SK-N-SH treated with all-trans-retinoic acid at 6 μM for 48 hours (cell line): ENCODE measurements at regions not wholly inside any gene's neighbourhood (a gene's known extent, or its start where the extent isn't known, plus 50 kb on each side); places are given as distances from the start of the nearest gene placed in this dataset.

Experiments
- ATAC-seq: fragments of 200-7000 bp; cut with Tn5 transposase; 3 replicates; pipeline ENCODE4 v1.9.1; 2020; ENCODE audit warnings: mild to moderate bottlenecking, moderate library complexity
- ARNTL ChIP-seq: fragments of 450-650 bp; formaldehyde crosslinking; IDR thresholded peaks from 2 replicates; pipeline ENCODE4 v1.5.0; 2020; ENCODE audit warnings: low read depth, mild to moderate bottlenecking, moderate library complexity, borderline replicate concordance
- BACH2 ChIP-seq: fragments of 250-450 bp; sonication (Bioruptor Pico); IDR thresholded peaks from 2 replicates; pipeline ENCODE4 v1.9.0; 2021; ENCODE audit warnings: mild to moderate bottlenecking, borderline replicate concordance
- CSDC2 ChIP-seq: fragments of 250-450 bp; sonication (Bioruptor Pico); IDR thresholded peaks from 2 replicates; pipeline ENCODE4 v1.5.0; 2020; ENCODE audit warnings: mild to moderate bottlenecking, moderate library complexity
- ISL1 ChIP-seq: fragments of 250-450 bp; sonication (Bioruptor Pico); IDR thresholded peaks from 2 replicates; pipeline ENCODE4 v2.1.2; 2022; ENCODE audit warnings: mild to moderate bottlenecking, moderate library complexity
- OSR1 ChIP-seq: fragments of 250-450 bp; sonication (Bioruptor Pico); IDR thresholded peaks from 2 replicates; pipeline ENCODE4 v1.8.0; 2022; ENCODE audit warnings: moderate library complexity, mild to moderate bottlenecking, inconsistent platforms
- PPARA ChIP-seq: fragments of 250-450 bp; sonication (Bioruptor Pico); IDR thresholded peaks from 2 replicates; pipeline ENCODE4 v1.5.0; 2020; ENCODE audit warnings: mild to moderate bottlenecking, borderline replicate concordance
- RARB ChIP-seq: fragments of 250-450 bp; sonication (Bioruptor Pico); IDR thresholded peaks from 2 replicates; pipeline ENCODE4 v1.8.0; 2021; ENCODE audit warnings: mild to moderate bottlenecking, moderate library complexity
- SNAI2 ChIP-seq: fragments of 250-450 bp; sonication (Bioruptor Pico); IDR thresholded peaks from 2 replicates; pipeline ENCODE4 v1.5.0; 2020; ENCODE audit warnings: mild to moderate bottlenecking, moderate library complexity
- TCF4 ChIP-seq: fragments of 250-450 bp; sonication (Bioruptor Pico); IDR thresholded peaks from 2 replicates; pipeline ENCODE4 v1.8.0; 2021; ENCODE audit warnings: mild to moderate bottlenecking, moderate library complexity, borderline replicate concordance
- ZC3H10 ChIP-seq: fragments of 250-450 bp; sonication (Bioruptor Pico); IDR thresholded peaks from 2 replicates; pipeline ENCODE4 v1.5.1; 2021; ENCODE audit warnings: mild to moderate bottlenecking, moderate library complexity
- ZFP3 ChIP-seq: fragments of 250-450 bp; sonication (Bioruptor Pico); IDR thresholded peaks from 2 replicates; pipeline ENCODE4 v1.5.0; 2020; ENCODE audit warnings: mild to moderate bottlenecking, moderate library complexity
- ZFP30 ChIP-seq: fragments of 450-650 bp; formaldehyde crosslinking; IDR thresholded peaks from 2 replicates; pipeline ENCODE4 v1.5.0; 2022; ENCODE audit warnings: mild to moderate bottlenecking, moderate library complexity
- ZNF565 ChIP-seq: fragments of 450-650 bp; formaldehyde crosslinking; conservative IDR thresholded peaks from 2 replicates; pipeline ENCODE4 v1.5.0; 2020; ENCODE audit warnings: low read depth, mild to moderate bottlenecking, moderate library complexity
- ZNF70 ChIP-seq: fragments of 450-650 bp; formaldehyde crosslinking; IDR thresholded peaks from 2 replicates; pipeline ENCODE4 v1.5.0; 2020; ENCODE audit warnings: mild to moderate bottlenecking, moderate library complexity
- ZNF8 ChIP-seq: fragments of 450-650 bp; formaldehyde crosslinking; IDR thresholded peaks from 2 replicates; pipeline ENCODE4 v1.5.0; 2020; ENCODE audit warnings: mild to moderate bottlenecking, moderate library complexity
- TF ChIP-seq, protein P1 (sequence below): fragments of 250-450 bp; sonication (Bioruptor Pico); IDR thresholded peaks from 2 replicates; pipeline ENCODE4 v1.5.1; 2021; ENCODE audit warnings: mild to moderate bottlenecking, moderate library complexity
- TF ChIP-seq, protein P2 (sequence below): fragments of 250-450 bp; sonication (Bioruptor Pico); IDR thresholded peaks from 2 replicates; pipeline ENCODE4 v1.5.0; 2020; ENCODE audit warnings: mild to moderate bottlenecking, moderate library complexity
- TF ChIP-seq, protein P3 (sequence below): fragments of 250-450 bp; sonication (Bioruptor Pico); IDR thresholded peaks from 2 replicates; pipeline ENCODE4 v1.8.0; 2020; ENCODE audit warnings: mild to moderate bottlenecking, moderate library complexity, borderline replicate concordance
- TF ChIP-seq, protein P4 (sequence below): fragments of 250-450 bp; sonication (Bioruptor Pico); IDR thresholded peaks from 2 replicates; pipeline ENCODE4 v1.8.0; 2021; ENCODE audit warnings: low read depth, mild to moderate bottlenecking, moderate library complexity, borderline replicate concordance

DNA sequence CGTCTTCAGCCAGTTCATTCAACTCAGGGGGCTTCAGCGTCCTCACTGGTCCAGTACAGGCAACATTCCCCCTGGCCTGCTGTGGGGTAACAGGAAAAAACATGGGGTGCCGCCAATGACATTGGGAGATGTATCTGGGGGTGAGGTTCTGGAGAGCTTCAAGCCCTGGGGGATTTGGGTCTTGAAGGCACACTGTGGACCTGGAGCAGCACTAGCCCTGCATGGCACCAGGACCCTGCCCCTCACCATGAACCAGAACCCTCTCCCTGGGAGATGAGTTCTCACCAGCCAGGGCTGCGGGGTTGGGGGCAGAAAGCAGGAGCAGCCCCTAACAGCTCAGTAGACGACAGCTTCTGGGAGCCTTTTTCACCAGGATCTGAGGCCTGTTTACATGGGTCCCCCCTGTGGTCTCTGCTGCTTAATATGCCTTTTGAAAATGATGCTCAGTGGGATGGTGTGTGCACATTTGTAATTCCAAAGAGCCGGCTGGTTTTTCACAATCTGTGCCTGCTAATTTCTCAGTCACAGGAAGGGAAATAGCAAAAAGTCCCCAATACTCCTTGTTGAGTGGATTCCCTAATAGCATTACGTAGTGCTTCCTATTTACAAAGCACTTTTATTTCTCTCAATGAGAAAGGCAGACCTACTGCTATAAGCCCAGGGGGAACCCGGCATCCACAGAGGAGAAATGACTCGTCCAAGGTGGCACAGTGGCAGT, 509.5 kb downstream of the RPS24 start:
- TF ChIP-seq ZC3H10 (no peak), ZFP3 (CRISPR knock-in tag) (no peak), BACH2 (CRISPR knock-in tag) (no peak), CSDC2 (CRISPR knock-in tag) (no peak), ARNTL (CRISPR knock-in tag) (no peak), SNAI2 (CRISPR knock-in tag) (no peak), TCF4 (CRISPR knock-in tag) (no peak), ZNF70 (no peak), ISL1 (CRISPR knock-in tag) (no peak), ZNF8 (no peak)
- TF ChIP-seq, protein P1, sequence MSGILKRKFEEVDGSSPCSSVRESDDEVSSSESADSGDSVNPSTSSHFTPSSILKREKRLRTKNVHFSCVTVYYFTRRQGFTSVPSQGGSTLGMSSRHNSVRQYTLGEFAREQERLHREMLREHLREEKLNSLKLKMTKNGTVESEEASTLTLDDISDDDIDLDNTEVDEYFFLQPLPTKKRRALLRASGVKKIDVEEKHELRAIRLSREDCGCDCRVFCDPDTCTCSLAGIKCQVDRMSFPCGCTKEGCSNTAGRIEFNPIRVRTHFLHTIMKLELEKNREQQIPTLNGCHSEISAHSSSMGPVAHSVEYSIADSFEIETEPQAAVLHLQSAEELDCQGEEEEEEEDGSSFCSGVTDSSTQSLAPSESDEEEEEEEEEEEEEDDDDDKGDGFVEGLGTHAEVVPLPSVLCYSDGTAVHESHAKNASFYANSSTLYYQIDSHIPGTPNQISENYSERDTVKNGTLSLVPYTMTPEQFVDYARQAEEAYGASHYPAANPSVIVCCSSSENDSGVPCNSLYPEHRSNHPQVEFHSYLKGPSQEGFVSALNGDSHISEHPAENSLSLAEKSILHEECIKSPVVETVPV = no peak
- ATAC-seq = no peak

DNA sequence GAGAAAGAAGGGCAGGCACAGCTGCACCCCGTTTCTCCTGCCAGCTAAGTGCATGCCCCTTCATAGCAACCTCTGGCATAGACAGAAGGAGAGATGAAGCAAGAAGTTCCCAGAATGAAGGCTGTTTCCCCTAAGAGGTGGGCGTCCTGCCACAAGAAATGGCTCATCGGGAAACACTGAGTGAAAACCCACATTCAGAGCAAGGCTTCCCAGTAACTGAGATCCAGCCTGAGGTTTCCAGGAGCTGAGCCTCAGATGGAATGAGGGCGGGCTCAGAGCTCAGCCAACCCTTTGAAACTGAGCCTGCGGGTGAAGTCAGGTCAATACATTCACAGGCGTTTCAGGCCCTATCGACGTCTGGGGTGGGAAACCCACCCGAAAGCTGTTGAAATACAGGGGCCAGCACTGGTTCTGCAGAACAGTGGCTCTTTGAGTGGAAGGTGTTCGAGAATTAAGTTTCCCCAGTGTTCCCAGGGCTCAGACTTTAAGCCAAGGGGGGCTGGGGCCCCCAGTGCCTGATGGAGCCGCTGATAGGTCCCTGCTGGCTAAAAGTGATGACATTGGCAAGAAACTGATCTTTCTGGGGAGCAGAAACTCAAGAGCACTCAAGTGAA, 510.2 kb downstream of the RPS24 start:
- peak; percentile 55; the same call in 2 of the 3 replicates for ATAC-seq
- no peak for TF ChIP-seq ZNF8
- TF ChIP-seq ISL1 (CRISPR knock-in tag) = no peak
- TF ChIP-seq, protein P2, sequence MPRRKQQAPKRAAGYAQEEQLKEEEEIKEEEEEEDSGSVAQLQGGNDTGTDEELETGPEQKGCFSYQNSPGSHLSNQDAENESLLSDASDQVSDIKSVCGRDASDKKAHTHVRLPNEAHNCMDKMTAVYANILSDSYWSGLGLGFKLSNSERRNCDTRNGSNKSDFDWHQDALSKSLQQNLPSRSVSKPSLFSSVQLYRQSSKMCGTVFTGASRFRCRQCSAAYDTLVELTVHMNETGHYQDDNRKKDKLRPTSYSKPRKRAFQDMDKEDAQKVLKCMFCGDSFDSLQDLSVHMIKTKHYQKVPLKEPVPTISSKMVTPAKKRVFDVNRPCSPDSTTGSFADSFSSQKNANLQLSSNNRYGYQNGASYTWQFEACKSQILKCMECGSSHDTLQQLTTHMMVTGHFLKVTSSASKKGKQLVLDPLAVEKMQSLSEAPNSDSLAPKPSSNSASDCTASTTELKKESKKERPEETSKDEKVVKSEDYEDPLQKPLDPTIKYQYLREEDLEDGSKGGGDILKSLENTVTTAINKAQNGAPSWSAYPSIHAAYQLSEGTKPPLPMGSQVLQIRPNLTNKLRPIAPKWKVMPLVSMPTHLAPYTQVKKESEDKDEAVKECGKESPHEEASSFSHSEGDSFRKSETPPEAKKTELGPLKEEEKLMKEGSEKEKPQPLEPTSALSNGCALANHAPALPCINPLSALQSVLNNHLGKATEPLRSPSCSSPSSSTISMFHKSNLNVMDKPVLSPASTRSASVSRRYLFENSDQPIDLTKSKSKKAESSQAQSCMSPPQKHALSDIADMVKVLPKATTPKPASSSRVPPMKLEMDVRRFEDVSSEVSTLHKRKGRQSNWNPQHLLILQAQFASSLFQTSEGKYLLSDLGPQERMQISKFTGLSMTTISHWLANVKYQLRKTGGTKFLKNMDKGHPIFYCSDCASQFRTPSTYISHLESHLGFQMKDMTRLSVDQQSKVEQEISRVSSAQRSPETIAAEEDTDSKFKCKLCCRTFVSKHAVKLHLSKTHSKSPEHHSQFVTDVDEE = no peak
- TF ChIP-seq, protein P3, sequence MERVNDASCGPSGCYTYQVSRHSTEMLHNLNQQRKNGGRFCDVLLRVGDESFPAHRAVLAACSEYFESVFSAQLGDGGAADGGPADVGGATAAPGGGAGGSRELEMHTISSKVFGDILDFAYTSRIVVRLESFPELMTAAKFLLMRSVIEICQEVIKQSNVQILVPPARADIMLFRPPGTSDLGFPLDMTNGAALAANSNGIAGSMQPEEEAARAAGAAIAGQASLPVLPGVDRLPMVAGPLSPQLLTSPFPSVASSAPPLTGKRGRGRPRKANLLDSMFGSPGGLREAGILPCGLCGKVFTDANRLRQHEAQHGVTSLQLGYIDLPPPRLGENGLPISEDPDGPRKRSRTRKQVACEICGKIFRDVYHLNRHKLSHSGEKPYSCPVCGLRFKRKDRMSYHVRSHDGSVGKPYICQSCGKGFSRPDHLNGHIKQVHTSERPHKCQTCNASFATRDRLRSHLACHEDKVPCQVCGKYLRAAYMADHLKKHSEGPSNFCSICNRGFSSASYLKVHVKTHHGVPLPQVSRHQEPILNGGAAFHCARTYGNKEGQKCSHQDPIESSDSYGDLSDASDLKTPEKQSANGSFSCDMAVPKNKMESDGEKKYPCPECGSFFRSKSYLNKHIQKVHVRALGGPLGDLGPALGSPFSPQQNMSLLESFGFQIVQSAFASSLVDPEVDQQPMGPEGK (CRISPR knock-in tag) = no peak
- TF ChIP-seq, all 23 proteins: peak for 0

DNA sequence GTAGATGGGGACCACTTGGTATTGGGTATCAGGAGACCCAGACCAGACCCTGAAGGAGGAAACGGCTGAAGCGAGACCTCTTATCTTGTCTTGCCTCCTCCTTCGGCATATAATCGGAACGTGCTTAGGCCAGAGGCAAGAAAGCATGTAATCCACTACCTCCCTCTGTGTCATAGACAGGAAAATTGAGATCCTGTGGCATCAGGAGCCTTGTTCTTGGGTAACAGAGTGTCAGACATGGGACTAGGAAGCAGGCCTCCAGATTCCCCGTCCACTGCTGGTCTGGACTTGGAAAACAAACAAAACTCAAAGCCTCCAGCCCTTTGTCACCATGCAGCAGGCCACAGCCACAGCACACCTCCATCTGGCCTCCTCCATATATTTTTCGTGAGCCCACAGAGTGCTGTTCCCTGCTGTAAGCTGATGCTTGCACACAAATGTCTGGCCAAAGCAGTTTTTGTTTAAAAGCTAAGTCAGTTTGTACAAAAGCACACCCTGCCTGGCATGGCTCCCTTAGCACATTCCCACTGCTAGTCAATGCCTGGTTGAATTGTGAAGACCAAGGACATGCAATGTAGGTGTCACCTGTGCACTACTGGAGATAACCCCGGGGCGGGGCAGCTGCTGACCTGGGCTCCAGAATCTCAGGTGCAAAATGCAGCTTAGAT, 510.9 kb downstream of the RPS24 start:
- TF ChIP-seq ZNF565 (no peak), OSR1 (CRISPR knock-in tag) (no peak), ZNF70 (no peak), RARB (CRISPR knock-in tag) (no peak), ZFP30 (CRISPR knock-in tag) (no peak), CSDC2 (CRISPR knock-in tag) (no peak), SNAI2 (CRISPR knock-in tag) (no peak), ZC3H10 (no peak), ZNF8 (no peak), PPARA (CRISPR knock-in tag) (no peak), ARNTL (CRISPR knock-in tag) (no peak), ISL1 (CRISPR knock-in tag) (no peak)
- TF ChIP-seq, protein P3 (CRISPR knock-in tag) = no peak
- TF ChIP-seq, protein P2 = no peak
- TF ChIP-seq, protein P1 = no peak
- TF ChIP-seq, protein P4, sequence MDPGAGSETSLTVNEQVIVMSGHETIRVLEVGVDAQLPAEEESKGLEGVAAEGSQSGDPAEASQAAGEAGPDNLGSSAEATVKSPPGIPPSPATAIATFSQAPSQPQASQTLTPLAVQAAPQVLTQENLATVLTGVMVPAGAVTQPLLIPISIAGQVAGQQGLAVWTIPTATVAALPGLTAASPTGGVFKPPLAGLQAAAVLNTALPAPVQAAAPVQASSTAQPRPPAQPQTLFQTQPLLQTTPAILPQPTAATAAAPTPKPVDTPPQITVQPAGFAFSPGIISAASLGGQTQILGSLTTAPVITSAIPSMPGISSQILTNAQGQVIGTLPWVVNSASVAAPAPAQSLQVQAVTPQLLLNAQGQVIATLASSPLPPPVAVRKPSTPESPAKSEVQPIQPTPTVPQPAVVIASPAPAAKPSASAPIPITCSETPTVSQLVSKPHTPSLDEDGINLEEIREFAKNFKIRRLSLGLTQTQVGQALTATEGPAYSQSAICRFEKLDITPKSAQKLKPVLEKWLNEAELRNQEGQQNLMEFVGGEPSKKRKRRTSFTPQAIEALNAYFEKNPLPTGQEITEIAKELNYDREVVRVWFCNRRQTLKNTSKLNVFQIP (CRISPR knock-in tag) = no peak
- no peak for ATAC-seq
